LNCaP clone FGC (cell line): ENCODE measurements at regions not wholly inside any gene's neighbourhood (a gene's known extent, or its start where the extent isn't known, plus 50 kb on each side); places are given as distances from the start of the nearest gene placed in this dataset.

Experiments
- DNase-seq: peaks from one replicate; pipeline ENCODE4 v3.0.0-alpha.2; 2011; ENCODE audit warnings: low read depth
- H3K4me3 ChIP-seq: 2 replicates; pipeline ENCODE4 v1.5.1; 2011; ENCODE audit warnings: mild to moderate bottlenecking, low read depth, low read length, control low read depth
- CTCF ChIP-seq: IDR thresholded peaks from 2 replicates; pipeline ENCODE4 v1.5.1; 2012; ENCODE audit warnings: mild to moderate bottlenecking; ENCODE audit not compliant: control insufficient read depth, insufficient read depth; ENCODE audit errors: extremely low read depth

GRCh38 chr14:29123017-29123416 lies 356.4 kb downstream of the FOXG1 start:
- H3K4me3 ChIP-seq = no peak overlapping the region
- peak; percentile 33 for DNase-seq
- TF ChIP-seq CTCF = no peak

- no peak for DNase-seq
- H3K4me3 ChIP-seq = no peak overlapping the region
- no peak for TF ChIP-seq CTCF
Measured at GRCh38 chr14:29126361-29126760, 359.8 kb downstream of the FOXG1 start.

DNA sequence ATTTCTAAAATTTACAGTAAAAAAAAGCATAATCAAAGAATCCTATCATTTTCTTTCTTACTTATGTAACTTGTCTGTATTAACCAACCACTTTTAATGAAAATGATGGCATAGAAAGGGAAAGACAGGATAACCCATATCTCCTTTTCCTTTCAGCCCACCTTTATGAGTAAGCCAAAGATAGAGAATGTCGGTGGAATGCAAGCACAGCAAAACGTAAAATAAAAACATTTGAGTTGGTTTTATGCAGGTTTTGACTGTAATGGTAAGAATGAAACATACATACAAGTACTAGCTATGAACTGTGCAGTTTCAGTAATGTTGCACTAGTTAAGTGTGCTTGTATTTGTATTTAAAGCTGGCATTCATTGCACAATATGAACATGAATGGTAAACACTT lies 360.3 kb downstream of the FOXG1 start:
- H3K4me3 ChIP-seq = no peak overlapping the region
- TF ChIP-seq CTCF = no peak
- DNase-seq = no peak

- TF ChIP-seq CTCF = no peak
- H3K4me3 ChIP-seq = no peak overlapping the region
- DNase-seq = no peak
Measured at GRCh38 chr14:29140016-29140415, 373.4 kb downstream of the FOXG1 start.

DNA sequence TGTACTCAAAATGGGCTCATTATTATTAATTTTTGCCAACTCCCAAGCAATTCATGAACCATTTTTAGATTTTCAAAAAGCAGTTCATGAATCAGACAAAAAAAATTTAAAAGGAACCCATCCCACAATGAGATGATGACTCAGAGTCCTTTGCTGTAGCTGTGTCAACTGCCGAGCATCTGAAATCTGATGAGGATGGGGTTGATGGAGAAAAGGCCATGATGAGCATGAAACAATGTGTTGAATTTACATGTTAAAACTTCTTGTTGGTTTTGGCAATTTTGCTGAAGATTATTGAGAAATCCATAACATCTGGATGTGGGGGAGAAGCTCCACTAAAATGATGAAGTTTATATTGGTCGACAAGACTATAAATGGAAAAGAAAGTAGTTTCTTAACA lies 378.0 kb downstream of the FOXG1 start:
- TF ChIP-seq CTCF = no peak
- no peak for DNase-seq

GRCh38 chr14:29148221-29148620 lies 381.6 kb downstream of the FOXG1 start:
- TF ChIP-seq CTCF = no peak
- no peak overlapping the region for H3K4me3 ChIP-seq
- no peak for DNase-seq

More for the DNA sequence above, 378.0 kb downstream of the FOXG1 start:
- no peak overlapping the region for H3K4me3 ChIP-seq

DNA sequence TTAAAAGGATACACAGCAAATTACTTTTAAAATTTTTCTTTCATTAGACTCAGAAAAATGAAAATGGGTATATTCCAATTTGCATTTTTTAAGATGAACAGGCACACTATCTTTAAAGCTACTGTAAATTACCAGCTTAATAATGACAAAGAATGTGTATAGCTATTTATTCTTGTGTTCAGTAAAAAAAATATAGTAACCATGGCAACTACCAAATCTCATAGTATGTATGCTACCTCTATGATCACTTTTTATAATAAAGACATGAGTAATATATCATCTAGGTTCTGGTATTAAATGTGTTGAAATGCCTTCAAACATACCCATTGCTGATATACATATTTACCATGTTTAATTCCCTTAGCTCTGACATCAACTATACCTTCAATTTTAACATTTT lies 383.2 kb downstream of the FOXG1 start:
- DNase-seq = no peak
- no peak overlapping the region for H3K4me3 ChIP-seq
- no peak for TF ChIP-seq CTCF
